ENCODE measurements at regions not wholly inside any gene's neighbourhood (a gene's known extent, or its start where the extent isn't known, plus 50 kb on each side); places are given as distances from the start of the nearest gene placed in this dataset.

GRCh38 chr5:121489972-121490371, 361.7 kb upstream of the FTMT start:
- FAIRE-seq: no peak
- TF ChIP-seq CTCF (IDR thresholded peaks at IDR 0.05; ENCODE audit: insufficient read depth, missing control alignments): no peak

DNA sequence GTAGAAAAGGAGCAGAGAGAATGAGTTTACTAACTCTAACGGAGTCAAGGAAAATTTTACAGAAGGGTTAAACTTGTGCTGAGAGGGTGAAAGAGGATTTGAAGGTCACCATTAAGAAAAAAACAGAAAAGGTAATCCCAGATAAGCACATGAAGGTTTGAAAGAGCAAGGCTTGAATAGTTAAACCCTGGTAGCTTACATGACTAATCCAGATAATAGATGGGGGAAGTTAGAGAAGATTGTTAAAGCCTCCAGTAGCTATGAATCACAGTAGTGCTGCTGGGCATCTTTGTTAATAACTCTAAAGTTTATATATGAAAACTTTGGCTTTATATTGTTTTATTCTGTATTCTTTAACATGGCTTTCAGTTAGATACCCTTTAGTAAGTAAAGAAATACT, 354.5 kb upstream of the FTMT start:
- peak; percentile 94 for FAIRE-seq
- DNase-seq (ENCODE audit: insufficient read length, low spot score): peak; percentile 29
- TF ChIP-seq CTCF (IDR thresholded peaks at IDR 0.05; ENCODE audit: insufficient read depth, missing control alignments): no peak

More at GRCh38 chr5:121489972-121490371, 361.7 kb upstream of the FTMT start:
- DNase-seq (ENCODE audit: insufficient read length, low spot score): no peak

DNA sequence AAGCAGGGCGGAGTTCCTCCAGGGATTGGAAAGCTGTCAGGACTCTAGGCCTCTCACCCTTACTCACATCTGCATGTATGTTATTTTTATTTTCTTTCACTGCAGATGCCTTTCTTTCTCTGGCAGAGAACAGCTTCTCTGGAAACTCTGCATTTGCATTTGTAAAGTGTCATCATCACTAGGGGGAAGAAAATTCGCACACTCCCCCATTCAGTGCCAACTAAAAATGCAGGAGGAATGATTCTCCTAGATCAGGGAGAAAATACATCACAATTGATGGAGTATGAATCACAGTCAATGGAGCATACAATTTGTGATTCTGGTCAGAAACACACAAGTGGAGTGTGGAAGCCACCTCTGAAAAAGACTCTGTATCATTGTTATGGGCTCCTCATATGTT, 351.4 kb upstream of the FTMT start:
- no peak for FAIRE-seq
- no peak for TF ChIP-seq CTCF (IDR thresholded peaks at IDR 0.05; ENCODE audit: insufficient read depth, missing control alignments)
- DNase-seq (ENCODE audit: insufficient read length, low spot score): no peak

DNA sequence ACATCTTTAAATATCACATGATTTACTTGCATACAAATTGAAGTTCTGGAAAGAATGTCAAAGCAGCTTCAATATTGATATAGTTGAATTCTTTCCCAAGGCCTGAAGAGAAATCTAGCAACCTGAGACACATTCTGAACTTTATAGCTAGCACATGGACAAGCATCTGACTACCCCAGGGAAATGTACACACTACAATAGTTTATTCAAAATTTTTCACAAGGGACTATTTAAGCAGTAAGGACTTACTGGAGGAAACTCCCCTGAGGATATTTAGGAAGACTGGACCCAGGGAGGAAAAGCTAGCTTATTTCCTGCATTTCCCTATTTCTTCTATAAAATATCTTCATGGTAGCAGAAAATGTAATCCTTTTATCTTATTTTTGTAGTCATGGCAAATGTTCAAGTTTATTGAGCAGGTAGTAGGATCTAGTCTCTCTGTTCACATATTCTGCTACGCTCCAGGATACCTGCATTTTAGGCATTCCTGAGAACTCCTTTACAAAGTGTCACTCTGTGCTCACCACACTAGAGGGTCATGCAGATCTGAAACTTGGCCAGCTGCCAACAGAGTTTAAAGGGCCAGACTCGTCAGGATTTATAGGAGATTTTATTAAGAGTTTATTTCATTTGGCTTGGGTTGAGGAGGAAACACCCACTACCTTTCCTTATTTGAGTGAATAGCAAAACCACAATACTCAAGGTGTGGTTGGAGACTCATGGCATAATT, 348.4 kb upstream of the FTMT start:
- FAIRE-seq (no peak), DNase-seq (ENCODE audit: insufficient read length, low spot score) (no peak)
- TF ChIP-seq CTCF (IDR thresholded peaks at IDR 0.05; ENCODE audit: insufficient read depth, missing control alignments): no peak

GRCh38 chr5:121516997-121517396, 334.7 kb upstream of the FTMT start:
- DNase-seq (ENCODE audit: insufficient read length, low spot score) (no peak), FAIRE-seq (no peak)
- TF ChIP-seq CTCF (IDR thresholded peaks at IDR 0.05; ENCODE audit: insufficient read depth, missing control alignments): no peak

- TF ChIP-seq CTCF (IDR thresholded peaks at IDR 0.05; ENCODE audit: insufficient read depth, missing control alignments): no peak
- FAIRE-seq (no peak), DNase-seq (ENCODE audit: insufficient read length, low spot score) (no peak)
These were observed 326.0 kb upstream of the FTMT start for GRCh38 chr5:121525706-121526105.

- FAIRE-seq (no peak), DNase-seq (ENCODE audit: insufficient read length, low spot score) (no peak)
- TF ChIP-seq CTCF (IDR thresholded peaks at IDR 0.05; ENCODE audit: insufficient read depth, missing control alignments): no peak
These were observed 324.8 kb upstream of the FTMT start for GRCh38 chr5:121526908-121527307.

Measured in D721Med (cell line).